ENCODE measurements at regions not wholly inside any gene's neighbourhood (a gene's known extent, or its start where the extent isn't known, plus 50 kb on each side); places are given as distances from the start of the nearest gene placed in this dataset.

DNA sequence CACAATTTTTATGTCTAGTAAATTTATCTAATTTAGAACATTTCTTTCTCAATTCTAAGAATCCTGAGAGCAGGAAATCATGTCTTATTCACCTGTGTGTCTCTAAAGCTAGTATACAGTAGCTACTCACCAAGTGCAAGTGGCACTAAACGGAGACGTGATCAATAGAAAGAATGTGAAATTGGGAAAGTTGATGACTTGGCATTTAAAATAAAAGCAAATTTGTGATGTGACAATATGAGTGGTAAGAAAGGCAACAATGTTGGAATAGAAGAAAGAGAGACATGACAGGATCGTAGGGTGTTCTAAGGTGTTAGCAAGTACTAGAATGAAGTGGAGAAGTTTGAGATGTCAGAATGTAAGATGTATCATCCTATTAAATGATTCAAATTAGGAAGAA is 725.9 kb downstream of the BCKDHB start:
- Histone ChIP-seq H3K4me3 (ENCODE audit: low read length) (no peak overlapping the region), H3K36me3 (ENCODE audit: control insufficient read depth, low read length) (no peaks in the 10 kb centered on the region), H3F3A (ENCODE audit: control insufficient read depth, insufficient read depth) (no peaks in the 10 kb centered on the region), H3K4me1 (ENCODE audit: control insufficient read depth, low read length) (no peaks in the 10 kb centered on the region), H3K9me3 (ENCODE audit: control insufficient read depth, insufficient read depth, low read length) (no peaks in the 10 kb centered on the region), H3K4me2 (ENCODE audit: low read length) (no peak overlapping the region), H3K9me2 (replicated peaks; ENCODE audit: control insufficient read depth, low read length) (no peaks in the 10 kb centered on the region), H4K20me1 (ENCODE audit: control insufficient read depth, insufficient read depth, low read depth, low read length) (no peaks in the 10 kb centered on the region), H3K79me2 (ENCODE audit: control insufficient read depth, low read length) (no peaks in the 10 kb centered on the region), H3K27me3 (ENCODE audit: control insufficient read depth, low read length) (no peaks in the 10 kb centered on the region), H3K27ac (ENCODE audit: low read depth, low read length) (no peak overlapping the region)
- no peak for TF ChIP-seq EZH2phosphoT487 (IDR thresholded peaks at IDR 0.05; ENCODE audit: borderline replicate concordance, low read length)
- TF ChIP-seq, protein P1, sequence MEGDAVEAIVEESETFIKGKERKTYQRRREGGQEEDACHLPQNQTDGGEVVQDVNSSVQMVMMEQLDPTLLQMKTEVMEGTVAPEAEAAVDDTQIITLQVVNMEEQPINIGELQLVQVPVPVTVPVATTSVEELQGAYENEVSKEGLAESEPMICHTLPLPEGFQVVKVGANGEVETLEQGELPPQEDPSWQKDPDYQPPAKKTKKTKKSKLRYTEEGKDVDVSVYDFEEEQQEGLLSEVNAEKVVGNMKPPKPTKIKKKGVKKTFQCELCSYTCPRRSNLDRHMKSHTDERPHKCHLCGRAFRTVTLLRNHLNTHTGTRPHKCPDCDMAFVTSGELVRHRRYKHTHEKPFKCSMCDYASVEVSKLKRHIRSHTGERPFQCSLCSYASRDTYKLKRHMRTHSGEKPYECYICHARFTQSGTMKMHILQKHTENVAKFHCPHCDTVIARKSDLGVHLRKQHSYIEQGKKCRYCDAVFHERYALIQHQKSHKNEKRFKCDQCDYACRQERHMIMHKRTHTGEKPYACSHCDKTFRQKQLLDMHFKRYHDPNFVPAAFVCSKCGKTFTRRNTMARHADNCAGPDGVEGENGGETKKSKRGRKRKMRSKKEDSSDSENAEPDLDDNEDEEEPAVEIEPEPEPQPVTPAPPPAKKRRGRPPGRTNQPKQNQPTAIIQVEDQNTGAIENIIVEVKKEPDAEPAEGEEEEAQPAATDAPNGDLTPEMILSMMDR (IDR thresholded peaks at IDR 0.05; ENCODE audit: low read depth, low read length, poor library complexity, severe bottlenecking) = no peak

- no peaks in the 10 kb centered on the region for H3F3A ChIP-seq (ENCODE audit: control insufficient read depth, insufficient read depth)
- no peak overlapping the region for H3K27ac ChIP-seq (ENCODE audit: low read depth, low read length)
- TF ChIP-seq, protein P1 (IDR thresholded peaks at IDR 0.05; ENCODE audit: low read depth, low read length, poor library complexity, severe bottlenecking) = no peak
- no peak for TF ChIP-seq EZH2phosphoT487 (IDR thresholded peaks at IDR 0.05; ENCODE audit: borderline replicate concordance, low read length)
- no peaks in the 10 kb centered on the region for H3K9me2 ChIP-seq (replicated peaks; ENCODE audit: control insufficient read depth, low read length)
- H3K79me2 ChIP-seq (ENCODE audit: control insufficient read depth, low read length) = no peaks in the 10 kb centered on the region
- H3K27me3 ChIP-seq (ENCODE audit: control insufficient read depth, low read length) = no peaks in the 10 kb centered on the region
- H3K4me3 ChIP-seq (ENCODE audit: low read length) = no peak overlapping the region
- H3K4me2 ChIP-seq (ENCODE audit: low read length) = no peak overlapping the region
- H3K4me1 ChIP-seq (ENCODE audit: control insufficient read depth, low read length) = no peaks in the 10 kb centered on the region
- no peaks in the 10 kb centered on the region for H3K36me3 ChIP-seq (ENCODE audit: control insufficient read depth, low read length)
- H4K20me1 ChIP-seq (ENCODE audit: control insufficient read depth, insufficient read depth, low read depth, low read length) = no peaks in the 10 kb centered on the region
- H3K9me3 ChIP-seq (ENCODE audit: control insufficient read depth, insufficient read depth, low read length) = no peaks in the 10 kb centered on the region
Measured at GRCh38 chr6:80793411-80793810, 686.9 kb downstream of the BCKDHB start.

GRCh38 chr6:80792151-80792550 is 685.7 kb downstream of the BCKDHB start:
- no peaks in the 10 kb centered on the region for H3K9me2 ChIP-seq (replicated peaks; ENCODE audit: control insufficient read depth, low read length)
- no peaks in the 10 kb centered on the region for H3K79me2 ChIP-seq (ENCODE audit: control insufficient read depth, low read length)

More at GRCh38 chr6:80792151-80792550, 685.7 kb downstream of the BCKDHB start:
- H3K27ac ChIP-seq (ENCODE audit: low read depth, low read length) = no peak overlapping the region
- no peak overlapping the region for H3K4me3 ChIP-seq (ENCODE audit: low read length)
- no peaks in the 10 kb centered on the region for H3K36me3 ChIP-seq (ENCODE audit: control insufficient read depth, low read length)
- no peaks in the 10 kb centered on the region for H4K20me1 ChIP-seq (ENCODE audit: control insufficient read depth, insufficient read depth, low read depth, low read length)
- no peaks in the 10 kb centered on the region for H3F3A ChIP-seq (ENCODE audit: control insufficient read depth, insufficient read depth)
- no peak overlapping the region for H3K4me2 ChIP-seq (ENCODE audit: low read length)
- no peaks in the 10 kb centered on the region for H3K9me3 ChIP-seq (ENCODE audit: control insufficient read depth, insufficient read depth, low read length)
- no peaks in the 10 kb centered on the region for H3K4me1 ChIP-seq (ENCODE audit: control insufficient read depth, low read length)
- TF ChIP-seq EZH2phosphoT487 (IDR thresholded peaks at IDR 0.05; ENCODE audit: borderline replicate concordance, low read length) = no peak
- TF ChIP-seq, protein P1 (IDR thresholded peaks at IDR 0.05; ENCODE audit: low read depth, low read length, poor library complexity, severe bottlenecking) = no peak
- H3K27me3 ChIP-seq (ENCODE audit: control insufficient read depth, low read length) = no peaks in the 10 kb centered on the region

All from DOHH2 (cell line).